WTC11 (cell line): ENCODE measurements at regions not wholly inside any gene's neighbourhood (a gene's known extent, or its start where the extent isn't known, plus 50 kb on each side); places are given as distances from the start of the nearest gene placed in this dataset.

ENCODE experiments used
- ATAC-seq: fragments of 200-7000 bp; cut with Tn5 transposase; 2 replicates; pipeline ENCODE4 v1.10.0; 2021; ENCODE audit warnings: mild to moderate bottlenecking, moderate library complexity
- CTCF ChIA-PET: fragments of 300-600 bp; sonication (Branson Sonifier 250); formaldehyde crosslinking; loops from one replicate; lab custom pipeline; 2021; ENCODE audit warnings: antibody characterized with exemption; lab: Charles Lee
- POLR2A ChIA-PET: fragments of 350-600 bp; sonication (Branson Sonifier 250); formaldehyde crosslinking; loops from one replicate; lab custom pipeline; 2021; ENCODE audit warnings: antibody characterized with exemption; lab: Charles Lee
- DNase-seq: peaks from one replicate; pipeline ENCODE4 v3.0.0; 2021; ENCODE audit warnings: low spot score
- H3K27ac Mint-ChIP-seq: 2 replicates; pipeline ENCODE4 v1.8.0; 2021; ENCODE audit warnings: mixed read lengths
- H3K27me3 Mint-ChIP-seq: 2 replicates; pipeline ENCODE4 v1.8.0; 2021; ENCODE audit warnings: low read depth, mild to moderate bottlenecking, moderate library complexity, mixed read lengths
- H3K36me3 Mint-ChIP-seq: 2 replicates; pipeline ENCODE4 v1.8.0; 2021; ENCODE audit warnings: mixed read lengths
- H3K4me1 Mint-ChIP-seq: 2 replicates; pipeline ENCODE4 v1.8.0; 2022; ENCODE audit warnings: mixed read lengths
- H3K4me3 Mint-ChIP-seq: 2 replicates; pipeline ENCODE4 v1.8.0; 2021; ENCODE audit warnings: mild to moderate bottlenecking, moderate library complexity, mixed read lengths
- H3K9me3 Mint-ChIP-seq: 2 replicates; pipeline ENCODE4 v1.8.0; 2021; ENCODE audit warnings: mixed read lengths
- ESRRA ChIP-seq: sonication (generic); formaldehyde crosslinking; IDR thresholded peaks from 2 replicates; pipeline ENCODE4 v1.8.1; 2022; ENCODE audit warnings: mild to moderate bottlenecking, missing genetic modification reagents, borderline replicate concordance
- ETV6 ChIP-seq: sonication (generic); formaldehyde crosslinking; IDR thresholded peaks from 2 replicates; pipeline ENCODE4 v1.8.1; 2022; ENCODE audit warnings: mild to moderate bottlenecking, missing genetic modification reagents
- GABPB1 ChIP-seq: sonication (generic); formaldehyde crosslinking; IDR thresholded peaks from 2 replicates; pipeline ENCODE4 v1.8.1; 2023; ENCODE audit warnings: mild to moderate bottlenecking, missing genetic modification reagents
- GRHL2 ChIP-seq: fragments of 250-450 bp; sonication (Bioruptor Pico); IDR thresholded peaks from 2 replicates; pipeline ENCODE4 v1.8.0; 2022; ENCODE audit warnings: mild to moderate bottlenecking, moderate library complexity; ENCODE audit not compliant: insufficient replicate concordance, severe bottlenecking
- JAZF1 ChIP-seq: fragments of 250-450 bp; sonication (Bioruptor Pico); IDR thresholded peaks from 2 replicates; pipeline ENCODE4 v1.9.0; 2021; ENCODE audit warnings: moderate library complexity, mild to moderate bottlenecking, inconsistent platforms
- JUN ChIP-seq: sonication (generic); formaldehyde crosslinking; IDR thresholded peaks from 2 replicates; pipeline ENCODE4 v1.8.0; 2023; ENCODE audit warnings: mild to moderate bottlenecking, missing genetic modification reagents
- NFATC4 ChIP-seq: fragments of 250-450 bp; sonication (Bioruptor Pico); IDR thresholded peaks from 2 replicates; pipeline ENCODE4 v1.9.0; 2021; ENCODE audit warnings: mild to moderate bottlenecking
- NFYB ChIP-seq: sonication (generic); formaldehyde crosslinking; conservative IDR thresholded peaks from 2 replicates; pipeline ENCODE4 v1.8.0; 2022; ENCODE audit warnings: low read depth, missing genetic modification reagents
- PRRX2 ChIP-seq: fragments of 250-450 bp; sonication (Bioruptor Pico); IDR thresholded peaks from 2 replicates; pipeline ENCODE4 v1.8.0; 2021; ENCODE audit warnings: mild to moderate bottlenecking
- RORB ChIP-seq: fragments of 250-450 bp; sonication (Bioruptor Pico); IDR thresholded peaks from 2 replicates; pipeline ENCODE4 v1.9.0; 2021; ENCODE audit warnings: mild to moderate bottlenecking
- SP1 ChIP-seq: sonication (generic); formaldehyde crosslinking; conservative IDR thresholded peaks from 2 replicates; pipeline ENCODE4 v1.8.1; 2022; ENCODE audit warnings: missing genetic modification reagents
- ZNF671 ChIP-seq: fragments of 250-450 bp; sonication (Bioruptor Pico); IDR thresholded peaks from 2 replicates; pipeline ENCODE4 v1.8.0; 2021; ENCODE audit warnings: mild to moderate bottlenecking
- TF ChIP-seq, protein P1 (sequence below): sonication (generic); formaldehyde crosslinking; conservative IDR thresholded peaks from 2 replicates; pipeline ENCODE4 v1.8.1; 2022; ENCODE audit warnings: mild to moderate bottlenecking, missing genetic modification reagents
- TF ChIP-seq, protein P2 (sequence below): sonication (generic); formaldehyde crosslinking; IDR thresholded peaks from 2 replicates; pipeline ENCODE4 v1.8.1; 2022; ENCODE audit warnings: mild to moderate bottlenecking, missing genetic modification reagents, moderate library complexity, borderline replicate concordance
- TF ChIP-seq, protein P3 (sequence below): sonication (generic); formaldehyde crosslinking; conservative IDR thresholded peaks from 2 replicates; pipeline ENCODE4 v1.8.1; 2023; ENCODE audit warnings: mild to moderate bottlenecking, low read depth, missing genetic modification reagents, moderate library complexity
- TF ChIP-seq, protein P4 (sequence below): sonication (generic); formaldehyde crosslinking; IDR thresholded peaks from 2 replicates; pipeline ENCODE4 v1.8.0; 2023; ENCODE audit warnings: mild to moderate bottlenecking, missing genetic modification reagents
- TF ChIP-seq, protein P5 (sequence below): sonication (generic); formaldehyde crosslinking; IDR thresholded peaks from 2 replicates; pipeline ENCODE4 v1.8.0; 2022; ENCODE audit warnings: mild to moderate bottlenecking, missing genetic modification reagents
- TF ChIP-seq, protein P6 (sequence below): fragments of 250-450 bp; sonication (Bioruptor Pico); IDR thresholded peaks from 2 replicates; pipeline ENCODE4 v2.1.2; 2022; ENCODE audit warnings: mild to moderate bottlenecking, moderate library complexity
- TF ChIP-seq, protein P7 (sequence below): sonication (generic); formaldehyde crosslinking; IDR thresholded peaks from 2 replicates; pipeline ENCODE4 v1.8.0; 2022; ENCODE audit warnings: mild to moderate bottlenecking, missing genetic modification reagents
- TF ChIP-seq, protein P8 (sequence below): sonication (generic); formaldehyde crosslinking; IDR thresholded peaks from 2 replicates; pipeline ENCODE4 v1.8.1; 2023; ENCODE audit warnings: mild to moderate bottlenecking, moderate library complexity, missing genetic modification reagents
- TF ChIP-seq, protein P9 (sequence below): sonication (generic); formaldehyde crosslinking; IDR thresholded peaks from 2 replicates; pipeline ENCODE4 v1.8.1; 2022; ENCODE audit warnings: mild to moderate bottlenecking, moderate library complexity, missing genetic modification reagents

DNA sequence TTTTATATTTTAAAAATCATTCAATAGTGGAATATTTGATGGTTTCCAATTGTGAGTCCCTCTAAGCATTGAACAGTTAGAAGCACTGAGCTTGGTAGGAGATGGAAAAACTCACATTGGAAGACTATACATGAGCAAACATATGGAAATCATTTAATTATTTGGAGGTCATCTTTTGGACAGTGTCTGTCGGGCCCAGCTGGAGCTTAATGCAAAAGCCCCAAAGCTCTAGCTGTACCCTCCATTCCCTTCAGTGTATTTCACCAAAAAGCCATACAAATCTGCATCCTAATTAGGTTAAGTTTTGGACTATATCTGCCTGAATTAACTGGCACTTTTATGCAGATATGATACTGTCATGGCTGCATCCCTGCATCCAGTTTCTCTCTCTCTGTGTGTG, 365.7 kb downstream of the FLRT2 start (continued):
- TF ChIP-seq, protein P1, sequence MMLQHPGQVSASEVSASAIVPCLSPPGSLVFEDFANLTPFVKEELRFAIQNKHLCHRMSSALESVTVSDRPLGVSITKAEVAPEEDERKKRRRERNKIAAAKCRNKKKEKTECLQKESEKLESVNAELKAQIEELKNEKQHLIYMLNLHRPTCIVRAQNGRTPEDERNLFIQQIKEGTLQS (CRISPR knock-in tag): no peak
- TF ChIP-seq, all 79 proteins: peak for 0

DNA sequence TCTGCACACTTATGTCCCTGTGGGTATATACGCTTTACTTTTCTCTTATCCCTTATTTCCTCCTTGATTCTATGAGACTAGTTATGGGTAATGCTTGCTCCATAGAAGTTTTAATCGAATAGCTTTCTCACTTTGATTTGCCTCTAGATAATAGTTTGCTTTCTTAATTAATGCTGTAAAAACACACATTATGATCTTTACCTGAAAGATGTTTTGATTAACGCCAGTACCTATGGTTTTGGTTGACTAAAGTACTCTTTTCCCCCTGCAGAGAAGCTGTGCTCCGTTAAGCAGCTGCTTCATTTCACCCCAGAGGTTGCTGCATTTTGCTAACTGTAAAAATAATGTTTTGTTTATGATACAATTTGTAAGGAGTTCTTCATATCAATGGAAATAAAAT, 362.3 kb downstream of the FLRT2 start:
- Mint-ChIP-seq H3K27me3 (no peaks in the 10 kb centered on the region), H3K4me1 (peaks cover 14% of the 10 kb centered on the region), H3K36me3 (no peaks in the 10 kb centered on the region), H3K9me3 (no peaks in the 10 kb centered on the region), H3K4me3 (no peak overlapping the region), H3K27ac (no peak overlapping the region)
- TF ChIP-seq JUN (CRISPR knock-in tag) (no peak), NFYB (CRISPR knock-in tag) (no peak), SP1 (no peak), GABPB1 (CRISPR knock-in tag) (no peak)
- TF ChIP-seq, protein P2, sequence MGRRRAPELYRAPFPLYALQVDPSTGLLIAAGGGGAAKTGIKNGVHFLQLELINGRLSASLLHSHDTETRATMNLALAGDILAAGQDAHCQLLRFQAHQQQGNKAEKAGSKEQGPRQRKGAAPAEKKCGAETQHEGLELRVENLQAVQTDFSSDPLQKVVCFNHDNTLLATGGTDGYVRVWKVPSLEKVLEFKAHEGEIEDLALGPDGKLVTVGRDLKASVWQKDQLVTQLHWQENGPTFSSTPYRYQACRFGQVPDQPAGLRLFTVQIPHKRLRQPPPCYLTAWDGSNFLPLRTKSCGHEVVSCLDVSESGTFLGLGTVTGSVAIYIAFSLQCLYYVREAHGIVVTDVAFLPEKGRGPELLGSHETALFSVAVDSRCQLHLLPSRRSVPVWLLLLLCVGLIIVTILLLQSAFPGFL (CRISPR knock-in tag): no peak
- TF ChIP-seq, protein P3, sequence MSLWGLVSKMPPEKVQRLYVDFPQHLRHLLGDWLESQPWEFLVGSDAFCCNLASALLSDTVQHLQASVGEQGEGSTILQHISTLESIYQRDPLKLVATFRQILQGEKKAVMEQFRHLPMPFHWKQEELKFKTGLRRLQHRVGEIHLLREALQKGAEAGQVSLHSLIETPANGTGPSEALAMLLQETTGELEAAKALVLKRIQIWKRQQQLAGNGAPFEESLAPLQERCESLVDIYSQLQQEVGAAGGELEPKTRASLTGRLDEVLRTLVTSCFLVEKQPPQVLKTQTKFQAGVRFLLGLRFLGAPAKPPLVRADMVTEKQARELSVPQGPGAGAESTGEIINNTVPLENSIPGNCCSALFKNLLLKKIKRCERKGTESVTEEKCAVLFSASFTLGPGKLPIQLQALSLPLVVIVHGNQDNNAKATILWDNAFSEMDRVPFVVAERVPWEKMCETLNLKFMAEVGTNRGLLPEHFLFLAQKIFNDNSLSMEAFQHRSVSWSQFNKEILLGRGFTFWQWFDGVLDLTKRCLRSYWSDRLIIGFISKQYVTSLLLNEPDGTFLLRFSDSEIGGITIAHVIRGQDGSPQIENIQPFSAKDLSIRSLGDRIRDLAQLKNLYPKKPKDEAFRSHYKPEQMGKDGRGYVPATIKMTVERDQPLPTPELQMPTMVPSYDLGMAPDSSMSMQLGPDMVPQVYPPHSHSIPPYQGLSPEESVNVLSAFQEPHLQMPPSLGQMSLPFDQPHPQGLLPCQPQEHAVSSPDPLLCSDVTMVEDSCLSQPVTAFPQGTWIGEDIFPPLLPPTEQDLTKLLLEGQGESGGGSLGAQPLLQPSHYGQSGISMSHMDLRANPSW (CRISPR knock-in tag): no peak
- POLR2A ChIA-PET: no interaction called here
- CTCF ChIA-PET: no interaction called here
- ATAC-seq (no peak), DNase-seq (no peak)

DNA sequence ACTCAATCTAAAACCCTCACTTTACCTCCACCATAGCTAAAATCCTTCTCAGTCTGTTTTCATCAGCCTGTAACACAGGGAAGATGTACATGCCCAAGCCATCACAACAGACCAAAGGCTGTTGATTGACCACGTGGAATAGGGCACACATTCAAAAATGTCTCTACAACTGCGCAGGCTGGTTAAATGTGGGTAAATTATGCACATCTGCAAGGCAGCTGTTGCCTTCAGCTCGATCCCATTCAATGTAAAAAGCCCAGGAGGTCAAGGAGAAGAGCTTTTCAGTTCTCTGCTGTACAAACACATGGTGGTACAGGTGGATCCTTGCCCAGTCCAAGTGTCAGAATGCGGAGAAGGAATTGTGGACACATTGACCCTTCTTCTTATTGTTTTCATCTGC, 354.0 kb downstream of the FLRT2 start:
- POLR2A ChIA-PET: interaction anchor here (0.5 kb wide), 1 partner anchor 316 kb away, joined by 8 read pairs; no protein-coding TSS in a partner anchor
- Mint-ChIP-seq H3K27ac (no peak overlapping the region), H3K4me1 (peaks cover 26% of the 10 kb centered on the region), H3K36me3 (peaks cover 5% of the 10 kb centered on the region), H3K27me3 (no peaks in the 10 kb centered on the region), H3K4me3 (no peak overlapping the region), H3K9me3 (peaks cover 4% of the 10 kb centered on the region; the same call in 1 of the 2 replicates)
- CTCF ChIA-PET: no interaction called here
- no peak for DNase-seq
- ATAC-seq: no peak
- TF ChIP-seq RORB (CRISPR knock-in tag): no peak
- TF ChIP-seq ETV6: no peak
- TF ChIP-seq, protein P4, sequence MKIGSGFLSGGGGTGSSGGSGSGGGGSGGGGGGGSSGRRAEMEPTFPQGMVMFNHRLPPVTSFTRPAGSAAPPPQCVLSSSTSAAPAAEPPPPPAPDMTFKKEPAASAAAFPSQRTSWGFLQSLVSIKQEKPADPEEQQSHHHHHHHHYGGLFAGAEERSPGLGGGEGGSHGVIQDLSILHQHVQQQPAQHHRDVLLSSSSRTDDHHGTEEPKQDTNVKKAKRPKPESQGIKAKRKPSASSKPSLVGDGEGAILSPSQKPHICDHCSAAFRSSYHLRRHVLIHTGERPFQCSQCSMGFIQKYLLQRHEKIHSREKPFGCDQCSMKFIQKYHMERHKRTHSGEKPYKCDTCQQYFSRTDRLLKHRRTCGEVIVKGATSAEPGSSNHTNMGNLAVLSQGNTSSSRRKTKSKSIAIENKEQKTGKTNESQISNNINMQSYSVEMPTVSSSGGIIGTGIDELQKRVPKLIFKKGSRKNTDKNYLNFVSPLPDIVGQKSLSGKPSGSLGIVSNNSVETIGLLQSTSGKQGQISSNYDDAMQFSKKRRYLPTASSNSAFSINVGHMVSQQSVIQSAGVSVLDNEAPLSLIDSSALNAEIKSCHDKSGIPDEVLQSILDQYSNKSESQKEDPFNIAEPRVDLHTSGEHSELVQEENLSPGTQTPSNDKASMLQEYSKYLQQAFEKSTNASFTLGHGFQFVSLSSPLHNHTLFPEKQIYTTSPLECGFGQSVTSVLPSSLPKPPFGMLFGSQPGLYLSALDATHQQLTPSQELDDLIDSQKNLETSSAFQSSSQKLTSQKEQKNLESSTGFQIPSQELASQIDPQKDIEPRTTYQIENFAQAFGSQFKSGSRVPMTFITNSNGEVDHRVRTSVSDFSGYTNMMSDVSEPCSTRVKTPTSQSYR: no peak
- TF ChIP-seq, protein P5, sequence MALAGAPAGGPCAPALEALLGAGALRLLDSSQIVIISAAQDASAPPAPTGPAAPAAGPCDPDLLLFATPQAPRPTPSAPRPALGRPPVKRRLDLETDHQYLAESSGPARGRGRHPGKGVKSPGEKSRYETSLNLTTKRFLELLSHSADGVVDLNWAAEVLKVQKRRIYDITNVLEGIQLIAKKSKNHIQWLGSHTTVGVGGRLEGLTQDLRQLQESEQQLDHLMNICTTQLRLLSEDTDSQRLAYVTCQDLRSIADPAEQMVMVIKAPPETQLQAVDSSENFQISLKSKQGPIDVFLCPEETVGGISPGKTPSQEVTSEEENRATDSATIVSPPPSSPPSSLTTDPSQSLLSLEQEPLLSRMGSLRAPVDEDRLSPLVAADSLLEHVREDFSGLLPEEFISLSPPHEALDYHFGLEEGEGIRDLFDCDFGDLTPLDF (CRISPR knock-in tag): no peak
- TF ChIP-seq, protein P6, sequence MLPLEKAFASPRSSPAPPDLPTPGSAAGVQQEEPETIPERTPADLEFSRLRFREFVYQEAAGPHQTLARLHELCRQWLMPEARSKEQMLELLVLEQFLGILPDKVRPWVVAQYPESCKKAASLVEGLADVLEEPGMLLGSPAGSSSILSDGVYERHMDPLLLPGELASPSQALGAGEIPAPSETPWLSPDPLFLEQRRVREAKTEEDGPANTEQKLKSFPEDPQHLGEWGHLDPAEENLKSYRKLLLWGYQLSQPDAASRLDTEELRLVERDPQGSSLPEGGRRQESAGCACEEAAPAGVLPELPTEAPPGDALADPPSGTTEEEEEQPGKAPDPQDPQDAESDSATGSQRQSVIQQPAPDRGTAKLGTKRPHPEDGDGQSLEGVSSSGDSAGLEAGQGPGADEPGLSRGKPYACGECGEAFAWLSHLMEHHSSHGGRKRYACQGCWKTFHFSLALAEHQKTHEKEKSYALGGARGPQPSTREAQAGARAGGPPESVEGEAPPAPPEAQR (CRISPR knock-in tag): no peak
- TF ChIP-seq, protein P7, sequence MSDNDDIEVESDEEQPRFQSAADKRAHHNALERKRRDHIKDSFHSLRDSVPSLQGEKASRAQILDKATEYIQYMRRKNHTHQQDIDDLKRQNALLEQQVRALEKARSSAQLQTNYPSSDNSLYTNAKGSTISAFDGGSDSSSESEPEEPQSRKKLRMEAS (CRISPR knock-in tag): no peak
- no peak for TF ChIP-seq PRRX2 (CRISPR knock-in tag)
- TF ChIP-seq ZNF671 (CRISPR knock-in tag): no peak
- no peak for TF ChIP-seq ESRRA (CRISPR knock-in tag)
- no peak for TF ChIP-seq GRHL2 (CRISPR knock-in tag)
- no peak for TF ChIP-seq JAZF1 (CRISPR knock-in tag)
- TF ChIP-seq, protein P8, sequence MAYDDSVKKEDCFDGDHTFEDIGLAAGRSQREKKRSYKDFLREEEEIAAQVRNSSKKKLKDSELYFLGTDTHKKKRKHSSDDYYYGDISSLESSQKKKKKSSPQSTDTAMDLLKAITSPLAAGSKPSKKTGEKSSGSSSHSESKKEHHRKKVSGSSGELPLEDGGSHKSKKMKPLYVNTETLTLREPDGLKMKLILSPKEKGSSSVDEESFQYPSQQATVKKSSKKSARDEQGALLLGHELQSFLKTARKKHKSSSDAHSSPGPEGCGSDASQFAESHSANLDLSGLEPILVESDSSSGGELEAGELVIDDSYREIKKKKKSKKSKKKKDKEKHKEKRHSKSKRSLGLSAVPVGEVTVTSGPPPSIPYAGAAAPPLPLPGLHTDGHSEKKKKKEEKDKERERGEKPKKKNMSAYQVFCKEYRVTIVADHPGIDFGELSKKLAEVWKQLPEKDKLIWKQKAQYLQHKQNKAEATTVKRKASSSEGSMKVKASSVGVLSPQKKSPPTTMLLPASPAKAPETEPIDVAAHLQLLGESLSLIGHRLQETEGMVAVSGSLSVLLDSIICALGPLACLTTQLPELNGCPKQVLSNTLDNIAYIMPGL (CRISPR knock-in tag): no peak
- no peak for TF ChIP-seq NFATC4
- TF ChIP-seq, protein P9, sequence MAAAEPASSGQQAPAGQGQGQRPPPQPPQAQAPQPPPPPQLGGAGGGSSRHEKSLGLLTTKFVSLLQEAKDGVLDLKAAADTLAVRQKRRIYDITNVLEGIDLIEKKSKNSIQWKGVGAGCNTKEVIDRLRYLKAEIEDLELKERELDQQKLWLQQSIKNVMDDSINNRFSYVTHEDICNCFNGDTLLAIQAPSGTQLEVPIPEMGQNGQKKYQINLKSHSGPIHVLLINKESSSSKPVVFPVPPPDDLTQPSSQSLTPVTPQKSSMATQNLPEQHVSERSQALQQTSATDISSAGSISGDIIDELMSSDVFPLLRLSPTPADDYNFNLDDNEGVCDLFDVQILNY (CRISPR knock-in tag): no peak
